NCI-H226 (cell line): ENCODE measurements at regions not wholly inside any gene's neighbourhood (a gene's known extent, or its start where the extent isn't known, plus 50 kb on each side); places are given as distances from the start of the nearest gene placed in this dataset.

Source experiments
- DNase-seq: peaks from one replicate; pipeline ENCODE4 v3.0.0-alpha.2; 2015

DNA sequence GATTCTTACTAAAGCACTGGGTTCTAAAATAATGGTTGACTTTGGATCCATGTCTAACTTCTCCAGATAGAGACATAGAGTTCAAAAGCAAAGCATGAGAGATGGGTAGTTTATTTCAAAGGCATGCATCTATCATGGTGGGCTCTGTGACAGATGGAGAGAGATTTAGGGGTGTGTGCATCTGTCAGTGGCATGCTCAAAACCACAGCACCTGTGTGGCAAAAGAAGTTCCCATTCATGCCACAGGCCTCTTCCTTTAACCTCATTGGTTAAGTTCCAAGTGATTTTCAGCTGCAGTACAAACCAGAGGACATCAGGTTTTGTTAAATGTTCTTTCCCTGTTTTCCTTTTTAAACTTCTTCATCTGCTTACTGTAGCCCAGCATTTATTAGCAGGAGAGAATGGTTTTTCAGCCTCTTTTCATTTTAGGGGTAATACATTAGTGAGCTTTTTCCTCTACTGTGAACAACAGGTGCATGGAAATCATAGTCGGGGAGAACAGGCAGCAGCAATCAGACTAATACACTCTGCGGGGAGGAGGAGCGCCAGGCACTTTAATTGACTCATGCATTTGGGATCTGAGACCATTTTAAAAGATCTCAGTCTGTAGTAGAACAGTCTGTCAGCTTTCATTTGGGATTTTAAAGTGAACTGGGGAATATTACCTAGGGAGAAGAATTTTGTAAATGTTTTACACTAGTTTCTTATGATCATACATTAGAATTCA lies 52.4 kb upstream of the UPP2 start:
- DNase-seq = no peak

DNA sequence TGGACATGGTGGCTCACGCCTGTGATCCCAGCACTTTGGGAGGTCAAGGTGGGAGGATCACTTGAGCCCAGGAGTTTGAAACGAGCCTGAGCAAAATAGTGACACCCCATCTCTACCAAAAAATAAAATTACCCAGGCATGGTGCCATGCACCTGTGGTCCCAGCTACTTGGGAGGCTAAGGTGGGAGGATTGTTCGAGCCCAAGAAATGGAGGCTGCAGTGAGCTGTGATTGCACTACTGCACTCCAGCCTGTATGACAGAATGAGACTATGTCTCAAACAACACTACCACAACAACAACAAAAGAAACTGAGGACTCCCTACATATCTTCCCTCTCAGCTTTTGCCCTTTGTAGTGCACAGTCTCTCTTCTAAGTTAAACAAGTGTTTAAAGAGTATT lies 53.3 kb upstream of the UPP2 start:
- no peak for DNase-seq

DNA sequence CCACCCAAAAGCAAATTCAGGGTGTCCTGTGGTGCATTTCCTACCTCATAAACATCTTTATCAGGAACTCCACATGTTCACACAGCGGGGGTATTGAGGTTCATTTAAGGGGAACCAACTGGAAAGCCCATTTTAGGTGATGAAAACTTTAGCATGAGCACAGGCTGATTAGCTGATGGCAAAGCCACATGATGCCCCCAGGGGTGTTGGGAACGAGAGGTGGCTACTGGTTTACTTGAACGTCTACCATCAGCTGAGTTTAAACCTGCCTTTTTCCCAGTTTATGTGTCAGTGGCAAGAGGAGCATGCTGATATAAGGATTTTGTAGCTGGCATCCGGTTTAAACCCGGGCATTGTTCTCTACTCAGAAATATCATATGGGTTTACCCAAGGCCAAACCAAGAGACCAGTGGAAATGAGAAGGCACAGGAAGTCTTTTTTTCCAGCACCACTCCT lies 54.5 kb upstream of the UPP2 start:
- DNase-seq = no peak

DNA sequence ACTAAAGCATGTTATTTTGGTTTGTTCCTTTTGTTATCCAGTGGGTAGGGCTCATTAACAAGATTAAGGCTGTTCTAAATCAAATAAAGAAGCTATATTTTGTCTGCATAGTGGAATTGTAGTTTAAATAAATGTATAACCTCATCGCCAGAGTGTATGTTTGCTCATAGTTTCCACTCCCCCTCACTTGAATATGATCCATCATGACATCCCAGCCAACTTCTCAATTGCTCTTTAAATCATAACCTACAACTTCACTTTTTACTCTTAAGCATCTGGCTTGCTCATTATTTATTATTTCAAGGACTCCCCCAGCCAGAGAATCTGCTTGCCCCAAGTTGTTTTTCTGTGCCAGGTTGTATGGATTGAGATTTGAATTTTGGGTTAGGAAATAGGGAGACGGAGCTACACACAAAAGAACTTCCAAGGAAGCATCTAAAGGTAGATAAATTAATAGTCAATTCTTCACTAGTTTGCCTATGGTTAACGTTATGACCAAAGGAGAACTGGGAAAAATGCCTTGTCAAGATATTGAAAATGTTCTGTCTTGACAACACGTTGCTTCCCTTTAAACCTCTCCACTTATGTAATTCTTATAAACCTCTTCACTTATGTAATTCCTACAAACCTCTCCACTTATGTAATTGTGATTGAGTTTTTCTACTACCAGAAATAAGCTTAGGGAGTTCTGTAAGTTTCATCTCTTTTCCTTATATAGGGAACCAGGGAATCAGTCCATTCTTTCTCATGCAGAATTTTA lies 55.4 kb upstream of the UPP2 start:
- DNase-seq = no peak

DNA sequence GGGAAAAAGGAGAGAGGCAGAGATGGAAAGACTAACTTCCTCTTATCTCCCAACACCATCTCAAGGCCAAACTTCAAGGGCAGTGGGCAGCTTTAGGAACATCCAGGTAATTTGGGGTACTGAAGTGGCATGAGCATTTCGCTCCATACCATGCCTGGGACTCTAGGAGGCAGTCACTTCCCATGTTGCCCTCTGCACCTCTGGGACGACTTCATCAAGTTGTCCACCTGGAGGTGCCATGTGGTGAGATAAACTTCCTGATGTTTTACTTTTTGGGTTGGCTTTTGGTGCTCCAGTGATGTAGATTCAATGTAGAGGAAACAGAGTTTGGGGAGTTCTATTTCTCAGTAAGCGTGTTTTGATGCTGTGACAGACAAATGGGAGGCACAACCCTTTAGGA lies 56.3 kb upstream of the UPP2 start:
- peak; percentile 13 for DNase-seq

DNA sequence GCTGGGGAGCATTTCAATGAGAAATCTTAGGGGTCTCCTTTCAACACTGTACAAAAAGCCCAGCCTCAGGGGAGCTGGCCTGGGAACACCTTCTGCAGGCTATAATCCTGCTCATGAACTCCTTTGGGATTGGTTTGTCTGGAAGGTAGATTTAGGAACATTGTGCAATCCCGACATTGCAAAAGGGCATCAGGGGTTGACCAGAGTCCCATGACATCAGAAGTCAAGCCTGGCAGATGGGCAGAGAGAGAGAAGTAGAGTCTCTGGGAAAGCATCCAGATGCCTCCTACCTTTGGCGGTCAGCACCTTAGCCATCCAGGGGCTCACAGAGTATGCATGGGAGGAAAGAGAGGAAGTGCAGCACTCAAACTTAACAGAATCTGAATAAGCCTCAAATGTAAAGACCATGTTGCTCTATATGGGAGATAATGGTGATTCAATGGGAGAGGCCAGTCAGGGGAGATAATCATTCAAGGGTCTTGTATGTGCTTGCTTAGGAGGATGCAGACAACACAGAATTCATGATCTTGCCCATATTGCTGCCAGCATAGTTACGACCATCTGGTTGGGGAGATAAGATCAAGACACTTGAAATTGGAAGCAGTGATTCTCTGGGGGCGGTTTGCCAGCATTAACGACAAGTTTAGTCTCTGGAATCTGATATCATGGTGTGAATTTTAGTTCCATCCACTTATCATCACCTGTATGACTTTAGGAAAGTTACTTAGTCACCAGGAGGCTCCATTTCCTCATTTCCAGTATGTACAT lies 58.3 kb upstream of the UPP2 start:
- no peak for DNase-seq

DNA sequence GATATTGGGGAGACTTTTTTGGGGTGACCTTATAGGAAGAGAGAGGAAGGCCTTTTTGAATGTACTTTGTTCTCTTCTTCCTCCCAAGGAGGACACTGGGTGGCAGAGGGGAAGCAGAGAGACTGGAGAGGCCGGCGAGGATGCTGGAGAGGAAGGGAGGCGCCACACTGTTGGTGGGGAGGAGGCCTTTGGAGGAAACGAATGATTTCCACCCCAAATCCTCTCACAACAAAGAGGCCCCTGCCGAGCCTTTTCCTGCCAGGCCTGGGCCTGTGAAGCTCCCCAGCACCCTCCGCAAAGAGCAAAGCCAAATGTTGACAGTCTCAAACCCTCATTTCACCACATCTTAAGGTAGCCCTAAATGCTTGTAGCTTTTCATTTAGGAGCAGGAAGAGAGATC lies 59.0 kb upstream of the UPP2 start:
- DNase-seq = no peak

DNA sequence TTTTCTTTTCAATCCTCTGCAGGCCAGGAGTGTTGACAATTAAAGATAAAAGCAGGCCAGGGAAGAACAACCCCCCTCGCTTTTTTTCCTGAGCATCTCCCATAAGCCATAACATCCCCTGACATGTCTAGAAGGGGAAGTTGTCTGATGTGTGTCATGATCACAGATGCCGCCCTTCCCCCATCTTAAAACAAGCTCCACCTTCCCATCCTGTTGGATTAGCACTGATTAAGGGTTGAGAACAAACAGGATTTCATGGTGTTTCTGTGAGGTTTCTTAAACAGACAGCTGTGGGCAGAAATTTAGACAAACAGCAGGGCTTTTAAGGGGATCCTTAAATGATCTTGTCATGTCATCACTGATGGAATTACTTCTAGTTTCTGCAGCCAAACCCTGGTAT lies 59.4 kb upstream of the UPP2 start:
- no peak for DNase-seq

DNA sequence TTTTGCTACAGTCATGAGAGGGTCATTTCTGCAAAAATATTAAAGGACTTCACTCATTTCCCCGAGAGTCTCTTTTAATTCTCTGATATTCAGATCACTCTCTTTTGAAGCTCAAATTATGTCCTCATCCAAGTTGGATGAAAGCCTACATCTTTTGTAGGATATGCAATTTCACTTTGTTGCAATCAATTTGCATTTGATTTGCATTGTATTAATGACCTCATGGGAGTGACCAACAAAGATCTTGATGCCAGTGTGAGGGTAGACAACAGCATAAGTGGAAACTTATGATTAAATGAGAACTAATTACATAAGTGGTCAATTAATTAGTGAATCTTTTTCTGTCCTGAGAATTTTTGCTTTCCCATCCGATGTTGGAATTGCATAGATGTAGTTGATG lies 60.3 kb upstream of the UPP2 start:
- DNase-seq = no peak

DNA sequence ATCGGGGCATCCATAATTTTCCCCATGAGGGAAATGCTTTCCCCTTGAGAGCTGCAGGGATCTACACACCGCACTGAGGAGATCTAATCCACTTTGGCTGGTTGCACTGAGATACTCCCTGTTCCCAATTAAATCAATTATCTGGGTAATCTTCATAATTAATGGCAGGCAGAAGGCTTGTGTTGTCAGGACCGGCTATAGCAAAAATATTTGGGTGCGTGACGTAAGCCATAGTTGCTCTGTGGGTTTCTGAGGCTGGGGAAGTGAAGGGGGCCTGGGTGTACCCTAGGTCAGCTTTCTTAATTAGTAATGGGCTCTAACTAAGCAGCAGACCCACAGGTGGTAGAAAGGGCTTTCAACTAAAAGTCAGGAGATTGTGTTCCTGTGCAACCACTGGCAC lies 62.8 kb upstream of the UPP2 start:
- no peak for DNase-seq

DNA sequence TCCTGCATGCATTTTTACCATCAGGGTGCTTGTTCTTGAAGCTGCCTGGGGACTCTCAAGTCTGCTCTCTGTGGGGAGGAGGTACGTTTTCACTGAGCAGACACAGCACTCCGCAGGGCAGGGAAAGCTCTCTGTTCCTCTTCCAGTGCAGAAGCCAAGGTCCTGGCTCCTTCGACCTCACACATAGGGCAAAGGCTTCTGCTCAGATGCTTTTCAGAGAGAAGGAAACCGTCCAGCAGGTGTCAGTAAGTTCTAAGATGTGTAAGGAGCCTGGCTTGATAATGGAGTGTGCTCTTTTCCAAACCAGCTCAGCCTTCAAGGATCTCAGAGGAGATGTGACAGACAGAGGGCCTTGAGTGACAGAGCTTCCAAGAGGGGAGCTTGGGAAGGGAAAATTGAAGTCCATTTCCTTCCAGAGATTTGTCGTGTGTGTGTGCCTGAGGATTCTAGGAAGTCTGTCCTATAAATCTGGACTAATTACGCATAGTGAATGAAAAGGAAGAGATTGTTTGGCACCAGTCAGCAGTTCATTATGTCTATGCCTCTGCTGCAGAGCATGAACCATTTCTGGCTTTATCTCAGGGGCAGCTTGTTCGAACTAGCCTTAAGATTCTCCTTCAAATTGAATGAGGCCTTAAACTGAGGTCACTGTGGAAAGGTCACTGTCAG lies 67.3 kb upstream of the UPP2 start:
- peak; percentile 37 for DNase-seq

DNA sequence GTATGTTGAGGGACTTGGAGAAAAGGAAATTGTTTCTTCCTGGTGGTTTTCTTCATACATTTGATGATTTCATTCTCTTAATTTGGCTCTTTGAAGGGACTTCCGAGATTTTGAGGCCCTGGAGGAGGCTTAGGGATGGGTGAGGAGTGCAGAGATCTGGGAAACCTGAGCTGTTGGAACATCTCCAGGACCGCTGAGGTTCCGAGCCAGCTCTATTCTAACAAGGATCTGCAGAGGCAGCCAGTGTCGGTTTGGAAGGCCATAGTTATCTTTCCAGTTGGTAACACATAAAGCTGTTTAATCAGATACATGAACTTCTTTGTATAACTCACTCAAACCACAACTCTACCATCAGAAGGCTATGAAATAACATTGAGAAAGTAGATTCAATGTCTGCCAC lies 70.3 kb upstream of the UPP2 start:
- no peak for DNase-seq

DNA sequence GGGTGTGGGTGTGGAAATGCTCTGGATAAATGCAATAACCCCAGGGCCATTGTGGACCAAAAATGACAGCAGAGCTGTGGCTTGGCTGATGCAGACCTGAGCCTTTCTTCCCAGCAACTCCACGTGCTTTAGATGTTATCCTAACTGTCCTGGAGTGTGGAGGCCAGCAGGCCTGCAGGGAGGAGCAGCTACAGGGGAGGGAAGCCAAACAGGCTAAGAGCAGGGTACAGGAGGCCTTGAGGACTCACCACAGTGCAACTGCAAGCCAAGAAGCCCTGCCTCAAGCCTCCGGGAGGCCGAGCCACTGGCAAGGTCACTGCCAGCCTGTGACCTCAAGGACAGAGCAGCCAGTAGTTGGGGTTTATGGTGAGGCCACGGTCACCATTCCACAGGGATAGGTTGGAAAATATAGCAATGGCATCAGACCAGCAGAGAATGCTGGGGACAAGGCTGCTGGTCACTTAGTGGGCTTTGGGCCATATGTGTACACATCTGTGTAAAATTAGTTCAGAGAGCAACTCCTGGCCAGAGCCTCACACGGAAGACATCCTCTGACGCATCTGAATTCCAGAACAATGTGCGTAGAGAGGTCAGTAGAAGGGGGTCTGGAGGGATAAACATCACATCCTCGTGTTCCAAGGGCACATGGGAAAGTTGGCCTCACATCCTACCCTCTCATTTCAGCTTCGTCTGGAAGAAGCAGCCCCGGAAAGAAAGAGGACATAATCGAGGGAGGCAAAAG lies 76.2 kb upstream of the UPP2 start:
- DNase-seq = no peak

DNA sequence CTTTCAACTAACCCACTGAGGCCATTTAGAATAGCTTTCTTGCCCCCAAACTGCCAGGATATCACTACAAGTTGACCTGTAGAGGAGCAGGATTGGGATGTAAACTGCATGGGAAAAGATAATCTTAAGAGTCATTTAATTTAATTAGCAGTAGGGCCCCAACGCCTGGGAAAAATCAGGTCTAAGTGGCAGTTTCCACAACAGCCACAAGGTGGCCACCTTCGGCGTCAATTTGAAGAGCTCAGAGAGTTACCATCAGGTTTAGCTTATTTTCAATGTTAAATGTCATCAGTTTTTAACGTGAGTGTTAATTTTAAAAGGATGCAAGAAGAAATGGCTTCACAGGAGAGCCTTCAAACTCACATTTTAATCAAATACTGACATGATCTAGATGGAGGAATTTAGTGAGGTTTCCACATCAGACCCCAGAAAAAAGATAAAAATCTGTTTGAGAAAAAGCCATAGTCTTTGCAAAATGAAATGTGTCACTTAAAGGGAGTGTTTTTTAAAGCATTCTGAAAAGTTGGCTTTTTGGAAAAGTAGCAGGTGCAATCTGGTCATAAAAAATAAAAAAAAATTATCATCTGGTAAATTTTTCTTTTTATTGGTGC lies 77.3 kb upstream of the UPP2 start:
- peak; percentile 10 for DNase-seq

DNA sequence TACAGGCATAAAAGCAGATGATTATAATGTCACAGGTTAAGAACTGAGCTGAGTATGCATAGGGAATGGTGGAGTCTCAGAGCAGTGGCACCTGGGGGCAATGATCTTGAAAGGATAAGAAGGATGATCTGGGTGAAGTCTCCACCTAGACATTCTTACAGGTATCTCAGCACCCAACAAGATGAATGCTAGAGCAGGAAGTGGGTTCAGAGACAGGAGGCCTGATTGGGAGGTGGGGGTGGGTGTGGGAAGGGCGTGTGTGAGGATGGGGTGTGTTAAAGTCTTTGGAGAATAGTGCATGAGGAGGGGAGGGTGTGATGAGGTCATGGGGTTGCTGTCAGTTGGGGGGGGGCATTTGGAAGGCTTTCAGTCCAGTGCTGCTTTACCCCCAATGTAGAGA lies 78.8 kb upstream of the UPP2 start:
- no peak for DNase-seq

DNA sequence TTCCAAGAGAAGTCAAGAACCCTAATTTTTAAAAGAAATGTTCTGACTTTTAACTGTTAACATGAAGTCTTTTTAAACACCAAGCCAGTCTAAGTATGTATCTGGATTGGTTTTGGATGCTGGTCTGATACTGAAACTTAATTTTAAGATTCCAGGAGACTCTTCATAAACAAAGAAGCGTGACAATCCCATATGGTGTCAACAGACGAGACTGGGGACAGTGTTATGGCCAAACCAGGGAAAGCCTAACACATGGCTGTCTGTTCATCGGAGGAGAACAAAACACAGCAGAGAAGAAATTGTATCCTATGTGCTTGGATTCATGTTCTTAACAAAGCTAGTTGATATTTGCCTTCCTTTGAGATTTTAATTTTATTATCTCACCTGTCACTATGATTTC lies 80.5 kb upstream of the UPP2 start:
- DNase-seq = no peak

DNA sequence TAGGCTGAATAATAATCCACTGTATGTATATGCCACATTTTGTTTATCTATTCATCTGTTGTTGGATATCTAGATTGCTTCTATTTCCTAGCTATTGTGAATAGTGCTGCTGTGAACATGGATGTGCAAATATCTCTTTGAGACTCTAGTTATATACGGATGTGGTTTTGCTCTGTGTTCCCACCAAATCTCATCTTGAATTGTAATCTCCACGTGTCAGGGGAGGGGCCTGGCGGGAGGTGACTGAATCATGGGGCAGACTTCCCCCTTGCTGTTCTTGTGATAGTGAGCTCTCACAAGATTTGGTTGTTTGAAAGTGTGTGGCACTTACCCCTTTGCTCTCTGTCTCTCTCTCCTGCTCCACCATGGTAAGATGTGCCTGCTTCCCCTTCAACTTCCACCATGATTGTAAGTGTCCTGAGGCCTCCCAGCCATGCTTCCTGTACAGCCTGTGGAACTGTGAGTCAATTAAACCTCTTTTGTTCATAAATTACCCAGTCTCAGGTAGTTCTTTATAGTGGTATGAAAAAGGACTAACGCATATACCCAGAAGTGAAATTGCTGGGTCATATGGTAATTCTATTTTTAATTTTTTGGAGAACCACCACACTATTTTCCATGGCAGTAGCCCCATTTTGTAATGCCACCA lies 86.1 kb upstream of the UPP2 start:
- no peak for DNase-seq

DNA sequence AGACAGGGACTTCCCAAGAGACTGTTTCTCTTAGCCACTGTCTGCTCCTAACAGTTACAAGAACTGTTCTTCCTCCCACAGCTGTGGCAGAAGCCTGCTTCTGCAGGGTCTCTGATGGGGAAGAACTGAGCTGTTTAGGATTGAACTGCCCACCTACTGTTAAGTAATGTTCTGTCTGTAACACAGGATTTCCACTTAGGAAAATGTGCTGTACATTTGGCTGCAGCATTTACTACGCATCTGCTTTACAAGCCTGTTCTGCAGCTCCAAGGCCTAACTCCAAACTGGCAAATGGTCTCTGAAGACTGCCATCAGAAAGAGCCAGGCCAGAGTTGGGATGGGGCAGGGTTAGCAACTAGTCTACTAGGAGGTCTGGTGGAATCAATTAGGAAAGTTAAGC lies 87.8 kb upstream of the UPP2 start:
- no peak for DNase-seq

DNA sequence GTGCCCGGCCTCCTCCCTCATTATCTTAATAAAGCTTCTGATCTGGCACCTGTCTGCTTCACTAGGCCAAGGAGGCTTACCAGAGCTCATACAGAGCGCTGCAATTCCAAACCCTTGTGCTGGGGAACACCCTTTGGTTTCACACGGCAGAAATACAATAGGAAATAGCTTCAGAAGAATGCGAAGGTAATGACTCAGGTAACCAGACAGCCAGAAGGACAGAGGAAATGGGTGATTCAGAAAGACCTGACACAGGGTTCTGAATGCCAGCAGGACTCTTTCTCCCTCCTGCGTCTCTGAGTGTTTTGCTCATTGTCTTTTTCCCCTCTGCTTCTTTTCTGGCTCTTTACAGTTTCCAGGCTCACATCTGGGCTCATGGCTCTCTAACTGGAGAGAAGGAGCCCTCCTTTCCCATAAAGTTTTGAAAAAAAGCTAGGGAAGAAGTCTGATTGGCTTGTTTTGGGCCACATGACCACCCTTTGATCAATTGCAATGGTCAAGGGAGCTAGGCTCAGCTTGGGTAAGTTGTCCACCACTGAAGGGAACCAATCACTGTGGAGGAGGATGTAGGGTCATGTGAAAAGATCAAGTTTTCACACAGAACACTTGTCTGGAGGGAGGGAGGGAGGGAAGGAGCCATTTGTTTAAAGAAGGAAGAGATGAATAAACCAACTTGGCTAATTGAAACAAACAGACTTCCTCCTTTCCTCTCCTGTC lies 90.5 kb upstream of the UPP2 start:
- DNase-seq = peak; percentile 64

DNA sequence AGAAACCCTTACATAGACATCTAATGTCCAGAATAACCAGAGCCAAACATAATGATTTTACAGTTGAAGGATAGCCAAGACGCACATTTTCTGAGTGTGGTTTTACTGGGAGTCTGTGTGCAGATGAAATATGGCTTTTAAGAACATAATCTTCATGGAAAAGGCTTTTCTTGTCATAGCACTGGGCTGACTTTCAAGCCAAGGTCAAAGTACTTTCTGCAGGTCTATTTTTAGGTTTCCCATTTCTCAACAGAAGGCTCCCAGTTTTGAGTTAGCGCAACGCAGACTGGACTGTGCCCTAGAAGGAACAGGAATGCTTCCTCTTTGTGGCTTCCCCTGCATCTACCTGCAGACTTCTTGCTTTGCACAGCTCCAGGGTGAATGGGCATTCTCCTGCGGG lies 92.3 kb upstream of the UPP2 start:
- no peak for DNase-seq
